Endothelial cell of umbilical vein (primary cell): ENCODE measurements at regions not wholly inside any gene's neighbourhood (a gene's known extent, or its start where the extent isn't known, plus 50 kb on each side); places are given as distances from the start of the nearest gene placed in this dataset.

Experiments used
- BruUV-seq: library from RNA; stranded (reverse); fragments of 400-500 nt; replicated peaks from 2 replicates; lab custom pipeline; 2021; lab: Mats Ljungman, UMichigan
- CTCF ChIA-PET: fragments of 300-600, 350-600 bp; sonication (Branson Sonifier 250); formaldehyde crosslinking; loops from one replicate; lab custom pipeline; 2021; ENCODE audit warnings: antibody characterized with exemption, inconsistent platforms; lab: Charles Lee
- POLR2A ChIA-PET: fragments of 300-600, 350-600 bp; sonication (Branson Sonifier 250); formaldehyde crosslinking; loops from one replicate; lab custom pipeline; 2021; ENCODE audit warnings: antibody characterized with exemption, inconsistent platforms; lab: Charles Lee
- DNase-seq: peaks from one replicate; pipeline ENCODE4 v3.0.0-alpha.2; 2011; ENCODE audit warnings: low read depth, low spot score
- FAIRE-seq: peaks from 2 replicates; lab custom pipeline; 2011; peaks lifted over from hg19 to GRCh38; lab: Jason Lieb, UNC
- H2AFZ ChIP-seq: 2 replicates; pipeline ENCODE4 v1.6.0; 2012; ENCODE audit warnings: low read depth, low read length, control low read depth, inconsistent platforms
- H3K27ac ChIP-seq: 2 replicates; pipeline ENCODE4 v1.5.1; 2011; ENCODE audit warnings: low read depth, mild to moderate bottlenecking, control low read depth, low read length, moderate library complexity; ENCODE audit not compliant: insufficient read depth
- H3K27me3 ChIP-seq, 2 experiments: 2 replicates each; pipeline versions ENCODE4 v1.6.0 to v1.6.1; 2011; ENCODE audit warnings: low read length in 2 of 2, mixed read lengths in 1 of 2; ENCODE audit not compliant: control insufficient read depth in 2 of 2, insufficient read depth in 2 of 2
- H3K36me3 ChIP-seq, 2 experiments: 2 replicates in 1 of 2; 3 replicates in 1 of 2; pipeline ENCODE4 v1.5.1; 2011; ENCODE audit warnings: low read length in 2 of 2, mild to moderate bottlenecking in 1 of 2, moderate library complexity in 1 of 2; ENCODE audit not compliant: control insufficient read depth in 2 of 2, insufficient read depth in 2 of 2; ENCODE audit errors: extremely low read depth in 1 of 2
- H3K4me1 ChIP-seq: 3 replicates; pipeline ENCODE4 v1.5.1; 2011; ENCODE audit warnings: mild to moderate bottlenecking, low read length; ENCODE audit not compliant: control insufficient read depth, insufficient read depth; ENCODE audit errors: extremely low read depth
- H3K4me2 ChIP-seq: 2 replicates; pipeline ENCODE4 v1.6.1; 2011; ENCODE audit warnings: low read length, control low read depth, mixed read lengths; ENCODE audit not compliant: insufficient read depth
- H3K4me3 ChIP-seq, 3 experiments: fragments of 200-600 bp in 1 of 3; sonication (generic), shearing (Covaris generic) in 1 of 3; replicated peaks in 1 of 3; 2 replicates each; pipeline ENCODE4 v1.5.1; 2011 to 2016; ENCODE audit warnings: control low read depth in 3 of 3, low read length in 3 of 3, mild to moderate bottlenecking in 2 of 3, inconsistent platforms in 1 of 3, low read depth in 1 of 3, moderate library complexity in 1 of 3; ENCODE audit not compliant: insufficient read depth in 1 of 3
- H3K79me2 ChIP-seq: 2 replicates; pipeline ENCODE4 v1.6.0; 2012; ENCODE audit warnings: low read length, inconsistent platforms; ENCODE audit not compliant: control insufficient read depth, insufficient read depth
- H3K9ac ChIP-seq: replicated peaks from 2 replicates; pipeline ENCODE3; 2011; ENCODE audit warnings: low read length, control low read depth; ENCODE audit not compliant: insufficient read depth; ENCODE audit errors: extremely low read depth
- H3K9me1 ChIP-seq: replicated peaks from 3 replicates; pipeline ENCODE4 v1.6.0; 2011; ENCODE audit warnings: mild to moderate bottlenecking, low read length; ENCODE audit not compliant: control insufficient read depth, insufficient read depth; ENCODE audit errors: extremely low read depth
- H3K9me3 ChIP-seq: replicated peaks from 2 replicates; pipeline ENCODE4 v1.5.1; 2012; ENCODE audit warnings: low read length, inconsistent platforms; ENCODE audit not compliant: control insufficient read depth, insufficient read depth
- H4K20me1 ChIP-seq: replicated peaks from 2 replicates; pipeline ENCODE3; 2011; ENCODE audit warnings: mild to moderate bottlenecking, low read length; ENCODE audit not compliant: control insufficient read depth, insufficient read depth; ENCODE audit errors: extremely low read depth
- CTCF ChIP-seq, 2 donors: IDR thresholded peaks; 1 replicate in 1 of 2; 2 replicates in 1 of 2; pipeline ENCODE4 v1.5.1; 2011; ENCODE audit warnings: low read length in 2 of 2, mild to moderate bottlenecking in 2 of 2, moderate library complexity in 2 of 2, control low read depth in 1 of 2, inconsistent platforms in 1 of 2, low read depth in 1 of 2; ENCODE audit not compliant: insufficient read depth in 1 of 2; ENCODE audit errors: extremely low read depth in 1 of 2
- EZH2 ChIP-seq: IDR thresholded peaks from 2 replicates; pipeline ENCODE4 v1.6.1; 2012; ENCODE audit warnings: borderline replicate concordance, low read depth, mild to moderate bottlenecking, moderate library complexity, low read length, inconsistent platforms; ENCODE audit not compliant: severe bottlenecking
- FOS ChIP-seq: IDR thresholded peaks from 2 replicates; pipeline ENCODE4 v1.6.1; 2011; ENCODE audit warnings: mild to moderate bottlenecking, low read length, moderate library complexity, borderline replicate concordance; ENCODE audit not compliant: insufficient read depth
- GATA2 ChIP-seq: IDR thresholded peaks from 2 replicates; pipeline ENCODE4 v1.7.0; 2011; ENCODE audit warnings: low read depth, mild to moderate bottlenecking, moderate library complexity, mixed read lengths, low read length; ENCODE audit not compliant: insufficient read length, insufficient read depth
- JUN ChIP-seq: IDR thresholded peaks from 2 replicates; pipeline ENCODE4 v1.6.1; 2011; ENCODE audit warnings: borderline replicate concordance, low read depth; ENCODE audit not compliant: insufficient read length, insufficient read depth
- MAX ChIP-seq: IDR thresholded peaks from 2 replicates; pipeline ENCODE4 v1.6.1; 2011; ENCODE audit not compliant: insufficient read depth, insufficient read length
- MYC ChIP-seq: IDR thresholded peaks from one replicate; pipeline ENCODE4 v1.6.1; 2011; ENCODE audit warnings: mild to moderate bottlenecking, low read depth, low read length
- POLR2A ChIP-seq: IDR thresholded peaks from 2 replicates; pipeline ENCODE4 v1.6.1; 2012; ENCODE audit warnings: low read depth, mild to moderate bottlenecking, control low read depth, low read length
- POLR2AphosphoS5 ChIP-seq: IDR thresholded peaks from 2 replicates; pipeline ENCODE4 v1.6.1; 2012; ENCODE audit warnings: low read depth, mild to moderate bottlenecking, control low read depth, low read length, moderate library complexity; ENCODE audit not compliant: insufficient read depth
- dilution Hi-C: fragments of 300-500 bp; cut with MboI; formaldehyde crosslinking; loops from one replicate; pipeline ENCODE4 v1.15.0; 2019; ENCODE audit warnings: low sequenced_read_pairs; ENCODE audit not compliant: extremely low pct_ligation_motif_present
- intact Hi-C: fragments of 100-400 bp; cut with micrococcal nuclease; formaldehyde crosslinking; loops from one replicate; pipeline ENCODE4 v1.10.0; 2022

GRCh38 chr2:136653861-136654260 is 111.5 kb upstream of the THSD7B start:
- Histone ChIP-seq H4K20me1 (no peaks in the 10 kb centered on the region), H3K27me3 (no peaks in the 10 kb centered on the region), H3K36me3 (no peaks in the 10 kb centered on the region), H3K27ac (no peak overlapping the region), H3K9me3 (peaks cover 2% of the 10 kb centered on the region), H3K4me1 (no peaks in the 10 kb centered on the region), H3K4me3 (no peak overlapping the region), H3K4me2 (no peak overlapping the region), H3K9me1 (no peaks in the 10 kb centered on the region), H2AFZ (no peak overlapping the region), H3K79me2 (no peaks in the 10 kb centered on the region), H3K9ac (no peak overlapping the region)
- intact Hi-C loops (no loop called here), dilution Hi-C loops (no loop called here)
- no TSS peak for BruUV-seq
- TF ChIP-seq CTCF (IDR thresholded peaks at IDR 0.05; ENCODE audit: extremely low read depth in 1 of 2, insufficient read depth in 1 of 2, low read depth in 1 of 2, low read length in 2 of 2) (no peak), MAX (no peak), GATA2 (no peak), JUN (no peak), POLR2AphosphoS5 (no peak), MYC (no peak), POLR2A (no peak), EZH2 (no peak), FOS (no peak)
- FAIRE-seq (no peak), DNase-seq (no peak)
- CTCF ChIA-PET = no interaction called here
- POLR2A ChIA-PET = no interaction called here
